ENCODE measurements at regions not wholly inside any gene's neighbourhood (a gene's known extent, or its start where the extent isn't known, plus 50 kb on each side); places are given as distances from the start of the nearest gene placed in this dataset.

DNA sequence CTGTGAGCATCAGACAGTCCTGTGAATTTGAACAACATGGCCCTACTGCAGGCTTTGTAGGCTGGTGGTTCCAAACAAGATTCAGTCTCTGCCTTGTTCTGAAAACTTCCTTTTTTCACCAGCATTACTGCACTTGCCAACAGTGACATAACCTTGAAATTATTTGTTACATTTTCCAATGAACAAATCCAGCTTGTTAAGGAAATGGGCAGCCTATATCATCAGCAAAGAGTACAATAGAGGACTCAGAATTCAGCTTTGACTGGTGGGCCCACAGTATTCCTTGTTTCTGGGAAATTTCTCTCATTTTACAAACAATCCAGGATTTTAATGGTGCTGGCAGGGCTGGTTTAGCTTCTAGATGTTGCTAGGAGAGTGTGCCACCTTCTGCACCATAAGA, 703.7 kb upstream of the FZD8 start:
- Mint-ChIP-seq H3K27me3 (no peaks in the 10 kb centered on the region), H3K4me3 (no peak overlapping the region)
- TF ChIP-seq, protein P1, sequence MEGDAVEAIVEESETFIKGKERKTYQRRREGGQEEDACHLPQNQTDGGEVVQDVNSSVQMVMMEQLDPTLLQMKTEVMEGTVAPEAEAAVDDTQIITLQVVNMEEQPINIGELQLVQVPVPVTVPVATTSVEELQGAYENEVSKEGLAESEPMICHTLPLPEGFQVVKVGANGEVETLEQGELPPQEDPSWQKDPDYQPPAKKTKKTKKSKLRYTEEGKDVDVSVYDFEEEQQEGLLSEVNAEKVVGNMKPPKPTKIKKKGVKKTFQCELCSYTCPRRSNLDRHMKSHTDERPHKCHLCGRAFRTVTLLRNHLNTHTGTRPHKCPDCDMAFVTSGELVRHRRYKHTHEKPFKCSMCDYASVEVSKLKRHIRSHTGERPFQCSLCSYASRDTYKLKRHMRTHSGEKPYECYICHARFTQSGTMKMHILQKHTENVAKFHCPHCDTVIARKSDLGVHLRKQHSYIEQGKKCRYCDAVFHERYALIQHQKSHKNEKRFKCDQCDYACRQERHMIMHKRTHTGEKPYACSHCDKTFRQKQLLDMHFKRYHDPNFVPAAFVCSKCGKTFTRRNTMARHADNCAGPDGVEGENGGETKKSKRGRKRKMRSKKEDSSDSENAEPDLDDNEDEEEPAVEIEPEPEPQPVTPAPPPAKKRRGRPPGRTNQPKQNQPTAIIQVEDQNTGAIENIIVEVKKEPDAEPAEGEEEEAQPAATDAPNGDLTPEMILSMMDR (conservative IDR thresholded peaks at IDR 0.05) = no peak

DNA sequence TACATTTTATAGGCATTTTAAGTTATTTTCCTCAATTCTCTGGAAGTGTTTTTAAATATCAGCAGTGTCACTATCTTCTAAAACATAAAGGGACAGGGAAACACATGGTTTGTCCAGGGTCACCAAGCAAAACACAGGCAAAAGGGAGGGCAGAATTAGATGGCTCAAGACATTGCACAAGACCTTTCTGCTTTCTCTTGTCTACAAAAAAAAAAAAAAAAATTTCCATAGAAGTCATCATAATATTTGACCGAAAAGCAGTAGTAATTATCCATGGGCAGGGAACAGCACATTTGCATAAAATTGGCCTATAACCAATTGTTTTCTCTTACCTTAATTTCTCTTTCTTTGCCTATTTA, 703.1 kb upstream of the FZD8 start:
- Mint-ChIP-seq H3K27ac (no peak overlapping the region), H3K27me3 (no peaks in the 10 kb centered on the region), H3K4me3 (no peak overlapping the region), H3K9me3 (no peaks in the 10 kb centered on the region), H3K36me3 (no peaks in the 10 kb centered on the region), H3K4me1 (ENCODE audit: unreplicated experiment) (no peaks in the 10 kb centered on the region)
- DNase-seq (ENCODE audit: extremely low spot score, unreplicated experiment) = no peak
- TF ChIP-seq, protein P1 (conservative IDR thresholded peaks at IDR 0.05) = no peak

More for the DNA sequence above, 703.7 kb upstream of the FZD8 start:
- Mint-ChIP-seq H3K36me3 (no peaks in the 10 kb centered on the region), H3K4me1 (ENCODE audit: unreplicated experiment) (no peaks in the 10 kb centered on the region), H3K27ac (no peak overlapping the region), H3K9me3 (no peaks in the 10 kb centered on the region)
- DNase-seq (ENCODE audit: extremely low spot score, unreplicated experiment) = no peak

DNA sequence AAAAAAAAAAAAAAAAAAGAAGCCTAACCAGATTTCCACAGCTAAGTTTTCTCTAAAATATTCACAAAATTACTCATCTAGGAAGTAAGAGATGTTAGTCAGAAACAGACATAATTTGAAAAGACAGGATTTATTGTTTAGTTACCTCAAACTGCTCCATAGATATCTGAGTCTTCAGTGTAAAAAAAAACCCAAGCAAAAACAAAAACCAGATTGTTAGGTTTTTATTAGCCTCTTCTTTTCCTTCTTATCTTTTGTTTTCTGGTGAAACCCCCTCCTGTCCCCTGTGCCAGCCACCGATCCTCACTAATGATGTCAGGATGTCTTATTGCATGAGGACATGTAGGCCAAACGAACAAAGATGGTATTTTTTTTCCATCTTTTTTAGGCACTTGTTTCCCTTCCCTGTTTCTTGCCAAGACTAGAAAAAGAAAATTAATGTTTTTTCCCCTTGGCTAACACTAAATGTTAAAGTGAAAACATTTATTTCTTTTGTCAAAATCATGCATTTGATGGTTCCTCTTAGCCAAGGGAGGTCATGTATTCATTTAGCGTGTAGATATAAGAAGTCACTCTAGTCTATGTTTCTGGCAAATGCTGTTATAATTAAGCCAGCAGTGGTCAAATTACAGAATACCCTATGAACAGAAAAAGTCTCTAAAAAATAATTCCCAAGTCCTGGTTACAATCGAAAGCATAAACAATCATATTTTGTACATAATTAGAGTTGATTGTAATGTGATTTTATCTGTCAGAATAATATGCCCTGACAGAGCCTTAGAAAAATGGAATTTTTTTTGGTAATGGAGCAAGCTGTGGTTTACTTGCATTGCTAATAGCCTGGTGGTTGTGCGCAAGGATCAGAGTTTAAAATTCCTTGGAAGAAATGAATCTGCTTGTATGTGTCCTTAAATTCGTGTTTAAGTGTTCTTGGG, 702.4 kb upstream of the FZD8 start:
- Mint-ChIP-seq H3K36me3 (no peaks in the 10 kb centered on the region), H3K4me3 (no peak overlapping the region), H3K9me3 (no peaks in the 10 kb centered on the region), H3K4me1 (ENCODE audit: unreplicated experiment) (no peaks in the 10 kb centered on the region), H3K27ac (no peak overlapping the region), H3K27me3 (no peaks in the 10 kb centered on the region)
- TF ChIP-seq, protein P1 (conservative IDR thresholded peaks at IDR 0.05) = no peak
- DNase-seq (ENCODE audit: extremely low spot score, unreplicated experiment) = no peak

DNA sequence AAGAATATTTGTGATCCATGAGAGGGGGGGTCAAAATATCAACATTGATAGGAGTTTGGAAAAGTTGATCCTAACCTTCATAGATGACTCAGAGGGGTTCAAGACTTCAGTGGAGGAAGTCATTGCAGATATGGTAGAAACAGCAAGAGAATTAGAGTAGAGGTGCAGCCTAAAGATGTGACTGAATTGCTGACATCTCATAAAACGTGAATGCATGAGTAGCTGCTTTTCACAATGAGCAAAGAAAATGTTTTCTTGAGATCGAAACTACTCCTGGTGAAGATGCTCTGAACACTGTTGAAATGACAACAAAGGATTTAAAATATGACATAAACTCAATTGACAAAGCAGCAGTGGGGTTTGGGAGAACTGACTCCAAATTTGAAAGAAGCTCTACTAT, 700.7 kb upstream of the FZD8 start:
- no peaks in the 10 kb centered on the region for H3K27me3 Mint-ChIP-seq
- H3K36me3 Mint-ChIP-seq = no peaks in the 10 kb centered on the region
- TF ChIP-seq, protein P1 (conservative IDR thresholded peaks at IDR 0.05) = no peak
- H3K4me3 Mint-ChIP-seq = no peak overlapping the region
- no peaks in the 10 kb centered on the region for H3K4me1 Mint-ChIP-seq (ENCODE audit: unreplicated experiment)
- no peak for DNase-seq (ENCODE audit: extremely low spot score, unreplicated experiment)
- H3K27ac Mint-ChIP-seq = no peak overlapping the region
- no peaks in the 10 kb centered on the region for H3K9me3 Mint-ChIP-seq

DNA sequence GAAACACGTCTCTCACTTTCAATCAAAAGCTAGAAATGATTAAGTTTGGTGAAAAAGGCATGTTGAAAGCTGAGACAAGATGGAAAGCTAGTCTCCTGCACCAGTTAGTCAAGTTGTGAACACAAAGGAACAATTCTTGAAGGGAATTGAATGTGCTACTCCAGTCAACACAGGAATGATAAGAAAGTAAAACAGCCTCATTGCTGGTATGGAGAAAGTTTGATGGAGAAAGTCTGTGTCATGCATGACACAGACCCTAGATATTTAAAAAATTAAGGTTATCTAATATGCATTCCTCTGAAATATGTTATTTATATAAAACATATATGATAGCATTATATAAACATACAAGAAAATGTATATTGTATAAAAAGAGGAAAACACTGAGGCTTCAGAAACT, 699.4 kb upstream of the FZD8 start:
- H3K9me3 Mint-ChIP-seq = no peaks in the 10 kb centered on the region
- H3K27ac Mint-ChIP-seq = no peak overlapping the region
- TF ChIP-seq, protein P1 (conservative IDR thresholded peaks at IDR 0.05) = no peak
- no peak overlapping the region for H3K4me3 Mint-ChIP-seq
- no peak for DNase-seq (ENCODE audit: extremely low spot score, unreplicated experiment)
- H3K4me1 Mint-ChIP-seq (ENCODE audit: unreplicated experiment) = no peaks in the 10 kb centered on the region
- H3K27me3 Mint-ChIP-seq = no peaks in the 10 kb centered on the region
- H3K36me3 Mint-ChIP-seq = no peaks in the 10 kb centered on the region

Data from type B pancreatic cell (in vitro differentiated cells).